Natural killer cell (primary cell): ENCODE measurements at regions not wholly inside any gene's neighbourhood (a gene's known extent, or its start where the extent isn't known, plus 50 kb on each side); places are given as distances from the start of the nearest gene placed in this dataset.
"Not testable (repeated sequence)": the region's sequence is repeated elsewhere in the genome, so short reads cannot be mapped to it uniquely, and the experiment has no call there.

ENCODE experiments used
- ATAC-seq, 3 donors: fragments of 150-1000 bp in 2 of 3; fragments of 200-7000 bp in 1 of 3; cut with Tn5 transposase; 1 replicate in 1 of 3; 2 replicates in 2 of 3; pipeline ENCODE4 v1.10.0; 2021; ENCODE audit warnings: mild to moderate bottlenecking in 2 of 3, moderate library complexity in 2 of 3
- DNase-seq, 2 donors: peaks; one replicate each; pipeline versions ENCODE4 v3.0.0 to v3.0.0-alpha.2; 2013 to 2021; ENCODE audit warnings: mixed read lengths in 1 of 2
- H3K27ac ChIP-seq: one replicate; pipeline ENCODE4 v1.5.1; 2013; ENCODE audit warnings: mild to moderate bottlenecking, low read length
- H3K27me3 ChIP-seq: one replicate; pipeline ENCODE4 v1.6.1; 2013; ENCODE audit warnings: low read length; ENCODE audit not compliant: control insufficient read depth, insufficient read depth
- H3K36me3 ChIP-seq: one replicate; pipeline ENCODE4 v1.6.1; 2013; ENCODE audit warnings: low read length; ENCODE audit not compliant: control insufficient read depth, insufficient read depth
- H3K4me1 ChIP-seq: one replicate; pipeline ENCODE4 v1.6.1; 2013; ENCODE audit warnings: low read length; ENCODE audit not compliant: control insufficient read depth, insufficient read depth
- H3K4me3 ChIP-seq: one replicate; pipeline ENCODE4 v1.5.1; 2013; ENCODE audit warnings: low read length
- H3K9me3 ChIP-seq: one replicate; pipeline ENCODE4 v1.6.1; 2013; ENCODE audit warnings: low read length; ENCODE audit not compliant: control insufficient read depth, insufficient read depth
- H3K27ac Mint-ChIP-seq, 2 donors: one replicate each; pipeline ENCODE4 v1.8.0; 2022; ENCODE audit warnings: mild to moderate bottlenecking in 2 of 2, mixed read lengths in 2 of 2, moderate library complexity in 1 of 2
- H3K27me3 Mint-ChIP-seq, 2 donors: one replicate each; pipeline ENCODE4 v1.8.0; 2022; ENCODE audit warnings: low read depth in 2 of 2, mixed read lengths in 2 of 2
- H3K36me3 Mint-ChIP-seq: one replicate; pipeline ENCODE4 v1.8.0; 2022; ENCODE audit warnings: mixed read lengths
- H3K4me1 Mint-ChIP-seq, 2 donors: one replicate each; pipeline ENCODE4 v1.8.0; 2022; ENCODE audit warnings: mixed read lengths in 2 of 2
- H3K4me3 Mint-ChIP-seq: one replicate; pipeline ENCODE4 v1.8.0; 2022; ENCODE audit warnings: mild to moderate bottlenecking, moderate library complexity, mixed read lengths
- H3K9me3 Mint-ChIP-seq, 2 donors: one replicate each; pipeline ENCODE4 v1.8.0; 2022; ENCODE audit warnings: mixed read lengths in 2 of 2
- CTCF ChIP-seq: fragments of 200-600 bp; IDR thresholded peaks from one replicate; pipeline ENCODE4 v1.8.0; 2022; ENCODE audit warnings: antibody characterized with exemption
- WGBS: methylation state at CpG from one replicate; pipeline ENCODE4 v1.1.7; 2013; ENCODE audit warnings: missing lambda C conversion rate; ENCODE audit not compliant: insufficient coverage; 5-methylcytosine and 5-hydroxymethylcytosine counted together
- intact Hi-C: fragments of 100-400 bp; cut with micrococcal nuclease; formaldehyde crosslinking; loops from one replicate; pipeline ENCODE4 v1.14.2; 2022

GRCh38 chr6:8301502-8301901, 133.8 kb downstream of the SLC35B3 start:
- Mint-ChIP-seq H3K4me1 (no peaks in the 10 kb centered on the region), H3K27ac (no peak overlapping the region), H3K27me3 (no peaks in the 10 kb centered on the region), H3K36me3 (no peaks in the 10 kb centered on the region), H3K9me3 (peaks cover 0 to 2% of the 10 kb centered on the region in 2 donors), H3K4me3 (no peak overlapping the region)
- no peaks in the 10 kb centered on the region for H3K9me3 ChIP-seq
- no peak overlapping the region for H3K4me3 ChIP-seq
- no peak for ATAC-seq
- H3K27ac ChIP-seq, result no peak overlapping the region
- WGBS, result 89% methylated on average over 2 of the region's 2 CpGs
- intact Hi-C loops, result no loop called here
- H3K36me3 ChIP-seq, result no peaks in the 10 kb centered on the region
- no peaks in the 10 kb centered on the region for H3K27me3 ChIP-seq
- no peak for TF ChIP-seq CTCF
- no peaks in the 10 kb centered on the region for H3K4me1 ChIP-seq
- DNase-seq, result no peak

- Mint-ChIP-seq H3K4me1 (no peaks in the 10 kb centered on the region), H3K36me3 (no peaks in the 10 kb centered on the region), H3K27ac (no peak overlapping the region), H3K4me3 (no peak overlapping the region), H3K9me3 (peaks cover 2% of the 10 kb centered on the region in 2 donors), H3K27me3 (no peaks in the 10 kb centered on the region)
- Histone ChIP-seq H3K4me3 (no peak overlapping the region), H3K36me3 (no peaks in the 10 kb centered on the region), H3K4me1 (no peaks in the 10 kb centered on the region), H3K27me3 (no peaks in the 10 kb centered on the region), H3K27ac (no peak overlapping the region), H3K9me3 (no peaks in the 10 kb centered on the region)
- intact Hi-C loops, result no loop called here
- no peak for TF ChIP-seq CTCF
- DNase-seq (no peak), ATAC-seq (no peak)
- WGBS, result 76% methylated on average over 2 of the region's 4 CpGs
These were observed 136.3 kb downstream of the SLC35B3 start for GRCh38 chr6:8299034-8299433.

GRCh38 chr6:8282946-8283345, 152.4 kb downstream of the SLC35B3 start:
- ATAC-seq, H3K4me3 Mint-ChIP-seq, H3K36me3 Mint-ChIP-seq, H3K9me3 Mint-ChIP-seq, H3K4me1 ChIP-seq, intact Hi-C loops, H3K27ac ChIP-seq, H3K4me1 Mint-ChIP-seq, DNase-seq, H3K9me3 ChIP-seq, H3K27ac Mint-ChIP-seq, H3K36me3 ChIP-seq, H3K27me3 ChIP-seq, H3K27me3 Mint-ChIP-seq, H3K4me3 ChIP-seq: not testable (repeated sequence)
- 93% methylated on average over 4 of the region's 4 CpGs for WGBS

GRCh38 chr6:8282380-8282779, 153.0 kb downstream of the SLC35B3 start:
- H3K4me1 ChIP-seq, result peaks cover 8% of the 10 kb centered on the region
- H3K9me3 ChIP-seq, result no peaks in the 10 kb centered on the region
- no peaks in the 10 kb centered on the region for H3K36me3 ChIP-seq
- no peak overlapping the region for H3K27ac Mint-ChIP-seq
- TF ChIP-seq CTCF, result no peak
- H3K4me1 Mint-ChIP-seq, result peaks cover 0 to 9% of the 10 kb centered on the region in 2 donors
- no peak overlapping the region for H3K4me3 ChIP-seq
- no peaks in the 10 kb centered on the region for H3K27me3 Mint-ChIP-seq
- H3K9me3 Mint-ChIP-seq, result no peaks in the 10 kb centered on the region
- no peak for DNase-seq
- H3K36me3 Mint-ChIP-seq, result no peaks in the 10 kb centered on the region
- intact Hi-C loops, result no loop called here
- ATAC-seq, result no peak
- WGBS, result 96% methylated on average over 39 of the region's 39 CpGs
- H3K27ac ChIP-seq, result no peak overlapping the region
- H3K4me3 Mint-ChIP-seq, result no peak overlapping the region
- H3K27me3 ChIP-seq, result no peaks in the 10 kb centered on the region
